Kidney glomerular epithelial cell (primary cell): ENCODE measurements at regions not wholly inside any gene's neighbourhood (a gene's known extent, or its start where the extent isn't known, plus 50 kb on each side); places are given as distances from the start of the nearest gene placed in this dataset.

Experiments used
- DNase-seq: peaks from one replicate; lab custom pipeline; 2025; lab: John Stamatoyannopoulos, UW

GRCh38 chr16:76182041-76182635, 95.1 kb upstream of the CNTNAP4 start:
- no peak for DNase-seq

- no peak for DNase-seq
These were observed 93.6 kb upstream of the CNTNAP4 start for GRCh38 chr16:76183647-76184046.

- no peak for DNase-seq
These were observed 87.1 kb upstream of the CNTNAP4 start for GRCh38 chr16:76190057-76190456.

- no peak for DNase-seq
These were observed 86.7 kb upstream of the CNTNAP4 start for GRCh38 chr16:76190480-76190879.

- DNase-seq, result no peak
These were observed 83.1 kb upstream of the CNTNAP4 start for GRCh38 chr16:76193906-76194615.

GRCh38 chr16:76194616-76195015, 82.6 kb upstream of the CNTNAP4 start:
- peak; percentile 10 for DNase-seq

- DNase-seq, result no peak
These were observed 82.1 kb upstream of the CNTNAP4 start for GRCh38 chr16:76195056-76195455.

GRCh38 chr16:76195648-76196047, 81.6 kb upstream of the CNTNAP4 start:
- DNase-seq, result no peak

GRCh38 chr16:76197900-76198299, 79.3 kb upstream of the CNTNAP4 start:
- no peak for DNase-seq

GRCh38 chr16:76199681-76200220, 77.5 kb upstream of the CNTNAP4 start:
- DNase-seq, result no peak

GRCh38 chr16:76201385-76201784, 75.8 kb upstream of the CNTNAP4 start:
- no peak for DNase-seq

GRCh38 chr16:76204249-76204648, 73.0 kb upstream of the CNTNAP4 start:
- DNase-seq, result no peak

- DNase-seq, result no peak
These were observed 69.9 kb upstream of the CNTNAP4 start for GRCh38 chr16:76207270-76207669.

- DNase-seq, result no peak
These were observed 67.0 kb upstream of the CNTNAP4 start for GRCh38 chr16:76210157-76210556.

GRCh38 chr16:76213860-76214259, 63.3 kb upstream of the CNTNAP4 start:
- DNase-seq, result no peak

GRCh38 chr16:76214856-76215255, 62.3 kb upstream of the CNTNAP4 start:
- no peak for DNase-seq

- DNase-seq, result no peak
These were observed 55.1 kb upstream of the CNTNAP4 start for GRCh38 chr16:76222087-76222486.

- no peak for DNase-seq
These were observed 54.3 kb upstream of the CNTNAP4 start for GRCh38 chr16:76222853-76223252.

GRCh38 chr16:76226011-76226410, 51.2 kb upstream of the CNTNAP4 start:
- no peak for DNase-seq

GRCh38 chr16:76226481-76226880, 50.7 kb upstream of the CNTNAP4 start:
- no peak for DNase-seq
